H9 (cell line): ENCODE measurements at regions not wholly inside any gene's neighbourhood (a gene's known extent, or its start where the extent isn't known, plus 50 kb on each side); places are given as distances from the start of the nearest gene placed in this dataset.

Source experiments
- DNase-seq: peaks from one replicate; pipeline ENCODE4 v3.0.0-alpha.2; 2017
- H2AFZ ChIP-seq: one replicate; pipeline ENCODE4 v1.6.1; 2013; ENCODE audit warnings: mild to moderate bottlenecking, low read length, control low read depth, moderate library complexity
- H2AK5ac ChIP-seq: 2 replicates; pipeline ENCODE4 v1.6.1; 2013; ENCODE audit warnings: low read length, control low read depth, mixed read lengths; ENCODE audit not compliant: insufficient read length
- H2BK120ac ChIP-seq: one replicate; pipeline ENCODE4 v1.6.1; 2013; ENCODE audit warnings: low read depth, mild to moderate bottlenecking, low read length, control low read depth, inconsistent platforms; ENCODE audit not compliant: poor library complexity, severe bottlenecking
- H2BK12ac ChIP-seq: 2 replicates; pipeline ENCODE4 v1.6.1; 2013; ENCODE audit warnings: low read length, control low read depth, mixed read lengths, low read depth; ENCODE audit not compliant: insufficient read length
- H2BK15ac ChIP-seq: 2 replicates; pipeline ENCODE4 v1.6.1; 2013; ENCODE audit warnings: low read depth, low read length, control low read depth
- H2BK20ac ChIP-seq: one replicate; pipeline ENCODE4 v1.6.1; 2013; ENCODE audit warnings: low read depth, mild to moderate bottlenecking, low read length, control low read depth, inconsistent platforms; ENCODE audit not compliant: poor library complexity, severe bottlenecking
- H2BK5ac ChIP-seq: 2 replicates; pipeline ENCODE4 v1.6.1; 2013; ENCODE audit warnings: low read length, control low read depth, mixed read lengths; ENCODE audit not compliant: insufficient read length
- H3K14ac ChIP-seq: 2 replicates; pipeline ENCODE4 v1.6.1; 2013; ENCODE audit warnings: low read length, control low read depth; ENCODE audit not compliant: insufficient read depth
- H3K18ac ChIP-seq: 2 replicates; pipeline ENCODE4 v1.6.1; 2013; ENCODE audit warnings: low read depth, mild to moderate bottlenecking, mixed read lengths, low read length, control low read depth; ENCODE audit not compliant: insufficient read length
- H3K23ac ChIP-seq: 2 replicates; pipeline ENCODE4 v1.6.1; 2013; ENCODE audit warnings: low read length, control low read depth, mixed read lengths, low read depth; ENCODE audit not compliant: insufficient read length
- H3K23me2 ChIP-seq: 2 replicates; pipeline ENCODE4 v1.6.1; 2013; ENCODE audit warnings: low read depth, mild to moderate bottlenecking, mixed read lengths, low read length, control low read depth; ENCODE audit not compliant: insufficient read length, poor library complexity, severe bottlenecking
- H3K27ac ChIP-seq: 2 replicates; pipeline ENCODE4 v1.5.1; 2013; ENCODE audit warnings: low read length, control low read depth, mixed read lengths, low read depth; ENCODE audit not compliant: insufficient read length
- H3K27me3 ChIP-seq: 2 replicates; pipeline ENCODE4 v1.6.1; 2013; ENCODE audit warnings: low read length, control low read depth, inconsistent platforms; ENCODE audit not compliant: insufficient read depth
- H3K4ac ChIP-seq: 2 replicates; pipeline ENCODE4 v1.6.1; 2013; ENCODE audit warnings: low read depth, mild to moderate bottlenecking, control low read depth, inconsistent platforms, low read length, moderate library complexity
- H3K4me1 ChIP-seq: 2 replicates; pipeline ENCODE4 v1.6.1; 2013; ENCODE audit warnings: low read length, control low read depth, inconsistent platforms; ENCODE audit not compliant: insufficient read depth
- H3K4me2 ChIP-seq: 2 replicates; pipeline ENCODE4 v1.6.1; 2013; ENCODE audit warnings: low read length, control low read depth, mixed read lengths; ENCODE audit not compliant: insufficient read length, insufficient read depth
- H3K56ac ChIP-seq: 2 replicates; pipeline ENCODE4 v1.6.1; 2013; ENCODE audit warnings: low read depth, mild to moderate bottlenecking, mixed read lengths, low read length, control low read depth; ENCODE audit not compliant: insufficient read length
- H3K79me1 ChIP-seq: 2 replicates; pipeline ENCODE4 v1.6.1; 2013; ENCODE audit warnings: low read depth, mild to moderate bottlenecking, moderate library complexity, low read length, control low read depth, inconsistent platforms; ENCODE audit not compliant: insufficient read depth, poor library complexity, severe bottlenecking
- H3K79me2 ChIP-seq: 2 replicates; pipeline ENCODE4 v1.6.1; 2013; ENCODE audit warnings: low read length, control low read depth, inconsistent platforms; ENCODE audit not compliant: insufficient read depth
- H3K9ac ChIP-seq: 2 replicates; pipeline ENCODE4 v1.6.1; 2013; ENCODE audit warnings: low read length, control low read depth, mixed read lengths; ENCODE audit not compliant: insufficient read length; ENCODE audit errors: extremely low read depth
- H3K9me3 ChIP-seq: one replicate; pipeline ENCODE4 v1.6.1; 2013; ENCODE audit warnings: low read depth, low read length, inconsistent platforms; ENCODE audit not compliant: control insufficient read depth
- H3T11ph ChIP-seq: one replicate; pipeline ENCODE4 v1.6.1; 2013; ENCODE audit warnings: mild to moderate bottlenecking, low read length, control low read depth, inconsistent platforms
- H4K20me1 ChIP-seq: one replicate; pipeline ENCODE4 v1.6.1; 2013; ENCODE audit not compliant: control insufficient read depth, insufficient read length, insufficient read depth
- H4K5ac ChIP-seq: 2 replicates; pipeline ENCODE4 v1.6.1; 2013; ENCODE audit warnings: low read depth, mild to moderate bottlenecking, mixed read lengths, low read length, control low read depth; ENCODE audit not compliant: insufficient read length
- H4K8ac ChIP-seq: replicated peaks from 2 replicates; pipeline ENCODE4 v1.6.1; 2013; ENCODE audit warnings: low read length, control low read depth, mixed read lengths, low read depth; ENCODE audit not compliant: insufficient read length
- H4K91ac ChIP-seq: 2 replicates; pipeline ENCODE4 v1.6.1; 2013; ENCODE audit warnings: low read depth, mild to moderate bottlenecking, moderate library complexity, mixed read lengths, low read length, control low read depth; ENCODE audit not compliant: insufficient read length
- H3K27ac Mint-ChIP-seq, 3 experiments: 2 replicates in 2 of 3; 3 replicates in 1 of 3; pipeline ENCODE4 v1.8.0; 2020 to 2021; ENCODE audit warnings: mixed read lengths in 3 of 3, mild to moderate bottlenecking in 1 of 3, moderate library complexity in 1 of 3
- H3K27me3 Mint-ChIP-seq: 2 replicates; pipeline ENCODE4 v1.8.0; 2021; ENCODE audit warnings: low read depth, mild to moderate bottlenecking, moderate library complexity, mixed read lengths
- H3K36me3 Mint-ChIP-seq, 3 experiments: 2 replicates in 2 of 3; 3 replicates in 1 of 3; pipeline ENCODE4 v1.8.0; 2020 to 2021; ENCODE audit warnings: low read depth in 3 of 3, mixed read lengths in 3 of 3; ENCODE audit not compliant: insufficient read depth in 1 of 3
- H3K4me1 Mint-ChIP-seq, 2 experiments: 2 replicates each; pipeline ENCODE4 v1.8.0; 2020; ENCODE audit warnings: mixed read lengths in 2 of 2
- H3K4me3 Mint-ChIP-seq, 2 experiments: 2 replicates in 1 of 2; 3 replicates in 1 of 2; pipeline ENCODE4 v1.8.0; 2020 to 2021; ENCODE audit warnings: mild to moderate bottlenecking in 2 of 2, mixed read lengths in 2 of 2, moderate library complexity in 1 of 2
- H3K9me3 Mint-ChIP-seq, 2 experiments: 2 replicates in 1 of 2; 3 replicates in 1 of 2; pipeline ENCODE4 v1.8.0; 2020; ENCODE audit warnings: mild to moderate bottlenecking in 2 of 2, mixed read lengths in 2 of 2, moderate library complexity in 1 of 2
- CTCF ChIP-seq: fragments of 200-600 bp; sonication (generic); conservative IDR thresholded peaks from 3 replicates; pipeline ENCODE4 v1.8.0; 2021; ENCODE audit warnings: antibody characterized with exemption, mild to moderate bottlenecking
- WGBS: extraction: QIAGEN DNeasy Blood & Tissue Kit; methylation state at CpG from one replicate; pipeline ENCODE4 v1.1.7; 2013; ENCODE audit warnings: missing lambda C conversion rate, low lambda C conversion rate, mixed read lengths; ENCODE audit not compliant: insufficient read length; ENCODE audit errors: extremely low coverage; 5-methylcytosine and 5-hydroxymethylcytosine counted together

DNA sequence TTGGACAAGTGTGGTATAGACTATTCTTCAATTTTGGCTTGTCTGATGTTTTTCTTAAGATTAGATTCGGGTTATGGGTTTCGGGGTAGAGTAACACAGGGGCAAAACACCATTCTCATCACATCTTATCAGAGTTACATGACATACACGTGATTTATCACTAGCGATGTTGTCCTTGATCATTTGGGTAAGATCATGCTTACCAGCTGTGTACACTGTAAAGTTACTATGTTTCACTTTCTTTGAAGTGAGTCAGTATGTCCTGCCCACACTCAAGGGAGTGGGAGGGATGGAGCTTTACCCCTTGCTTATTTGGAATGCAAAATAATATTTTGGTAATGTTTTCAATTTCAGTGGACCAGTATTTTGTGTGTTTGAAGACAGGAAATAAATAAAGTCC lies 101.8 kb upstream of the TAF11L2 start:
- no CpG with 5 or more reads among the region's 4 CpGs for WGBS
- Histone ChIP-seq H2BK20ac (no peak overlapping the region), H2BK5ac (no peak overlapping the region), H2BK15ac (no peak overlapping the region), H3K23me2 (no peaks in the 10 kb centered on the region), H3K9me3 (no peaks in the 10 kb centered on the region), H3K27ac (no peak overlapping the region), H3K4me1 (peaks cover 2% of the 10 kb centered on the region; the same call in 1 of the 2 replicates), H3T11ph (no peak overlapping the region), H4K5ac (no peak overlapping the region), H4K91ac (no peak overlapping the region), H3K14ac (no peak overlapping the region), H3K18ac (no peak overlapping the region), H4K20me1 (no peaks in the 10 kb centered on the region), H3K9ac (no peak overlapping the region), H3K27me3 (peaks cover 2% of the 10 kb centered on the region; the same call in 1 of the 2 replicates), H2BK120ac (no peak overlapping the region), H3K4ac (no peak overlapping the region), H3K23ac (no peak overlapping the region), H2AFZ (no peak overlapping the region), H3K4me2 (no peak overlapping the region), H3K79me1 (no peaks in the 10 kb centered on the region), H3K56ac (no peak overlapping the region), H2AK5ac (no peak overlapping the region), H2BK12ac (no peak overlapping the region), H4K8ac (no peak overlapping the region), H3K79me2 (no peaks in the 10 kb centered on the region)
- Mint-ChIP-seq H3K4me1 (peaks cover 35 to 37% of the 10 kb centered on the region in 2 experiments), H3K27me3 (peaks cover 4% of the 10 kb centered on the region), H3K27ac (no peak overlapping the region), H3K36me3 (peaks cover 9 to 23% (median 11%) of the 10 kb centered on the region in 3 experiments), H3K4me3 (no peak overlapping the region), H3K9me3 (peaks cover 21 to 28% of the 10 kb centered on the region in 2 experiments)
- TF ChIP-seq CTCF: no peak
- DNase-seq: no peak
